ENCODE measurements at regions not wholly inside any gene's neighbourhood (a gene's known extent, or its start where the extent isn't known, plus 50 kb on each side); places are given as distances from the start of the nearest gene placed in this dataset.

- TF ChIP-seq POLR2A (IDR thresholded peaks at IDR 0.05): no peak
- TF ChIP-seq, protein P1, sequence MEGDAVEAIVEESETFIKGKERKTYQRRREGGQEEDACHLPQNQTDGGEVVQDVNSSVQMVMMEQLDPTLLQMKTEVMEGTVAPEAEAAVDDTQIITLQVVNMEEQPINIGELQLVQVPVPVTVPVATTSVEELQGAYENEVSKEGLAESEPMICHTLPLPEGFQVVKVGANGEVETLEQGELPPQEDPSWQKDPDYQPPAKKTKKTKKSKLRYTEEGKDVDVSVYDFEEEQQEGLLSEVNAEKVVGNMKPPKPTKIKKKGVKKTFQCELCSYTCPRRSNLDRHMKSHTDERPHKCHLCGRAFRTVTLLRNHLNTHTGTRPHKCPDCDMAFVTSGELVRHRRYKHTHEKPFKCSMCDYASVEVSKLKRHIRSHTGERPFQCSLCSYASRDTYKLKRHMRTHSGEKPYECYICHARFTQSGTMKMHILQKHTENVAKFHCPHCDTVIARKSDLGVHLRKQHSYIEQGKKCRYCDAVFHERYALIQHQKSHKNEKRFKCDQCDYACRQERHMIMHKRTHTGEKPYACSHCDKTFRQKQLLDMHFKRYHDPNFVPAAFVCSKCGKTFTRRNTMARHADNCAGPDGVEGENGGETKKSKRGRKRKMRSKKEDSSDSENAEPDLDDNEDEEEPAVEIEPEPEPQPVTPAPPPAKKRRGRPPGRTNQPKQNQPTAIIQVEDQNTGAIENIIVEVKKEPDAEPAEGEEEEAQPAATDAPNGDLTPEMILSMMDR (IDR thresholded peaks at IDR 0.05): no peak
These were observed 103.6 kb upstream of the SHB start for GRCh38 chr9:38172586-38172985.

Data from right lobe of liver (tissue), 4 donors.